ENCODE measurements at regions not wholly inside any gene's neighbourhood (a gene's known extent, or its start where the extent isn't known, plus 50 kb on each side); places are given as distances from the start of the nearest gene placed in this dataset.
"Not testable (repeated sequence)": the region's sequence is repeated elsewhere in the genome, so short reads cannot be mapped to it uniquely, and the experiment has no call there.

DNA sequence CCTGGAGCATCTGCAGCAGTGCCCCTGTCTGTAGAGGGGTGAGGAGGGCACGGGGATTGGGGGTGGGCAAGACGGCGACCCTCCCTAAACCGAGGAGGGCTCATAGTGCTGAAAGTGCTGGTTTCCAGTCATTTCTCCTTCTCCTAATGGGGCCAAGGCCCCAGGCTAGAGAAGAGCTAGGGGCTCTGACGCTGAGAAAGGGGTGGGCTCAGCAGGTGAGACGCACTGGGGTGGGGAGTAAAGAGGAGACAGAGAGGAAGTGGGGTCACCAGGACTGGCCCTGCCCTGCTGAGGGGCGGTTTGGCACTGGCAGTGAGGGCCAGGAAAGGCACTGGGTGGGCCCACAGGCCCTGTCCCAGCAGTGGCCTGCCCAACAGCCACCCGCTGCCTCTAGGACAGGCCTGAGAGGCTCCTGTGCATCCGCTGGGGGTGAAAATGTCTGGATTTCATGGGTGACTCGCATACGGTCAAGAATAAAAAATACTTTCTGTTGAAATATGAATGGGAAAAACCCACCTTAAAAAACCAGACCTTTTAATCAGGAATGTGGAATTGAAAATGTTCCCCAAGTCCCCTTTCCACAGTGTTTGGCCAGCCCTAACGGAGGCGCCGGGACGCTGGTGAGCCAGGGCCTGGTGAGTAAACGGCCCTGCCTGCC lies 122.4 kb upstream of the SMURF2 start:
- no peak for DNase-seq (ENCODE audit: low read depth)

DNA sequence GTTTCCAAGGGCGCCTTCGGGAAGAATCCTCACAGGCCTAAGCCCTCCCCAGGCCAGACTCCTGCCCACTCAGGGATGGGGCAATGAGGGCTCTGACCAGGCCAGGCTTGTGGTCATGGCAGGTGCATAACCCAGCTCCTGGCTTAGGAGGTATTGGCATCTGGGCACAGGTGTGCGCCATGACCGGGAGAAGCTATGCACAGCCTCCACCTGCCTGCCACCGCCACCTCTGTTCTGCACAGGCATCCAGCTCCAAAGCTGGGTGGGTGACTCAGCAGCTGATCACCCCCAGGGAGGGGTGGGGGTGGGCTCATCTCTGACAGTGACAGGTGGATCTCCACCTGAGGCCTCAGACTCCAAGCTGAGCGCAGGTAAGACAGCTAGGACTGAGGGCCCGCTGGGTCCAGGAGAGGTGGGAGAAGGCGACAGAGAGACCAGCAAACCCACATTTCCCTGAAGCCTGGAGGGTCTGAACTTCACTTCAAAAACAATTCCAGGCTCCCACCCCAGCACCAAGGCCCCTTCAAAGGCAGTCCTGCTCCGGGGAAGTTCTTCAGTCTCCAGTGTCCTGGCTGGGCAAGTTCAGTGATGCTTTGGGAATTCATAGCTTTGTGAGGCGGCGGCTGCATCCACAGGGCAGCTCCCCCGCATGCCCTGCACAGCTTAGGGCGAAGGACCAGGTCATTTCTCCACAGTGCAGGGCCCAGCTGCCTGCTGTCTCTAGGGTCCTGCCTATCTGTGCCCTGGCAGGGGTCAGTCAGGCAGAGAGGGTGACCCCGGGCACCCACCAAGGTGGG lies 121.6 kb upstream of the SMURF2 start:
- no peak for DNase-seq (ENCODE audit: low read depth)

DNA sequence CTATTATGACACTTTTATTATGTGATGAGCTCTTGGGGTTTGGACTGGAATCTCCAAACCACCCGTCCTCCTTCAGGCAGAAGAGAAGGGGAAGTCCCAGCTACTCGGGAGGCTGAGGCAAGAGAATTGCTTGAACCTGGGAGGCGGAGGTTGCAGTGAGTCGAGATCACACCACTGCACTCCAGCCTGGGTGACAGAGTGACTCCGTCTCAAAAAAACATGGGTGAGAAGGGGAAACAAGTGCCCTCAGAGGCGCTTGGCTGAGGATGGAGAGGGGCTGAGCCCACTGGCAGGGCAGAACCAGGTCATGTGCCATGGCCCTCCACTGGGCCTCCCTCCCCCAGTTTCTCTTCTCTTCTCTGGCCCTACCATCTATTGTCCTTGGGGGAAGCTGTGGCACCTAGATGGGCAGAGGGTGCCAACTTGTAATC lies 120.9 kb upstream of the SMURF2 start:
- no peak for DNase-seq (ENCODE audit: low read depth)

DNA sequence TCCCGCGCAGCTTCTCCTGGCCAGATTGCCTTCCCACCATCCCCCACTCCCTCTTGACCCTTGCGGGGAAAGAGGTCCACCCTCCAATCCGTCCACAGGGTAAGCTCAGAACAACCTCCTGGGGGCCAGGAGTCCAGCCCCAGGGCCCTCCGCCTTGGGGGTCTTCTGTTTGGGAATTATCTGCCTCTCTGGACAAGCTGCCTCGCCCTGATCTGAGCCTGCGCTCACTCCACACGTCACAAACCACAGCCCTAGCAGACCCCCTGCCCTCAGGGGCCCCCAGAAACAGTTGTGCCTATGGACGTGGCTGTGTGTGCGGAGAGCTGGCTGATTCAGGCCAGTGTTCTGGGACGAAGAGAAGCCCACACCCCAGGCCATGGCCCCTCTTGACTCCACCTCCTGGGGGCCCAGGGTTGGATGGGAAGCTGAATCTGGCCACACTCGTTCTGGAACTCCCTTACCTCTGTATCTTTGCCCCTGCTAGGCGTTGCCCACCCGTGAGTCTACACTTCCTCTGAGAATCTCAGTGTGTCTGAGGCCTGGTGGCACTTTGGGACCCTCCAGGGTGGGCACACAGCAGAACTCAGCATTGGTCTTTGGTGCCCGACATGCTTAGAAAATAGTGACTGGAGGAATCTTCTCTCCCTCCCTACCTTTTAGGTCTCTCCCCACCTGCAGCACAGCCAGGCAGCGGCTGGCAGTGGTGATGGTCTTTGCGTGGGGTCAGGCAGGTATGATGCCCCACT lies 119.9 kb upstream of the SMURF2 start:
- no peak for DNase-seq (ENCODE audit: low read depth)

DNA sequence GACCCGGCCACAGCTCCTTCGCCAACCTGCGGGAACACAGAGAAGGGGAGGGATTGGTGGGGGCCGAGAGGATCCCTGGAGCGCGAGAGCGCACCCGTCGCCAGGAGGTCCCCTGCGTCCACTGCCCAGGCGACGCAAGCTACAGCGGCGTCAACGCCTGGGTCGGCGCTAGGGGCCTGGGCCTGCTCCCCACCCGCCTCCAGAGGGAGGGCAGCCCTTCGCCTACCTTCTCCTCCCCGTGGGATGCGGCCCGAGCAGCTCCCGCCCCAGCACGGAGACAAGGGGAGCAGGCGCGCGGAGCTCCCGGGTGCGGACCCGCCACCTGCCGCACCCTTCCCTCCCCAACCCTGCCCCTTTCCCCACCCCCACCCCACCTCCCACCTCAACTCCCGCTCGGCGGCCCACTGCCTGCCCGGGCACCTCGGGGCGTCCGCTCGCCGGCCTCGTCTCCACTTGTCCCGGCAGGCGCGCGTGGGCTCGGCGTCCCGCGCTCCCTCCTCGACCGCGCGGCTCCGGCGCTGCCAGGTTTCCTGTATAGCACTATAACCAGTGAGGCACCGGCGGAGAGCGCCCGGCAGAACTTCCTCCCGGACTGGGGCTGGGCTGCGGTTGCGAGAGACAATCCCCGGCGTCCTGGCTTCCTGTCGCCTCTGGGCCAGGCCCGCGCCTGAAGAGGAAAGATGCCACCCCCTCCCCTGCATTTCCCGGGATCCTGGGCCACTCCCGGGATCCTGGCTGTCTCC lies 119.1 kb upstream of the SMURF2 start:
- no peak for DNase-seq (ENCODE audit: low read depth)

DNA sequence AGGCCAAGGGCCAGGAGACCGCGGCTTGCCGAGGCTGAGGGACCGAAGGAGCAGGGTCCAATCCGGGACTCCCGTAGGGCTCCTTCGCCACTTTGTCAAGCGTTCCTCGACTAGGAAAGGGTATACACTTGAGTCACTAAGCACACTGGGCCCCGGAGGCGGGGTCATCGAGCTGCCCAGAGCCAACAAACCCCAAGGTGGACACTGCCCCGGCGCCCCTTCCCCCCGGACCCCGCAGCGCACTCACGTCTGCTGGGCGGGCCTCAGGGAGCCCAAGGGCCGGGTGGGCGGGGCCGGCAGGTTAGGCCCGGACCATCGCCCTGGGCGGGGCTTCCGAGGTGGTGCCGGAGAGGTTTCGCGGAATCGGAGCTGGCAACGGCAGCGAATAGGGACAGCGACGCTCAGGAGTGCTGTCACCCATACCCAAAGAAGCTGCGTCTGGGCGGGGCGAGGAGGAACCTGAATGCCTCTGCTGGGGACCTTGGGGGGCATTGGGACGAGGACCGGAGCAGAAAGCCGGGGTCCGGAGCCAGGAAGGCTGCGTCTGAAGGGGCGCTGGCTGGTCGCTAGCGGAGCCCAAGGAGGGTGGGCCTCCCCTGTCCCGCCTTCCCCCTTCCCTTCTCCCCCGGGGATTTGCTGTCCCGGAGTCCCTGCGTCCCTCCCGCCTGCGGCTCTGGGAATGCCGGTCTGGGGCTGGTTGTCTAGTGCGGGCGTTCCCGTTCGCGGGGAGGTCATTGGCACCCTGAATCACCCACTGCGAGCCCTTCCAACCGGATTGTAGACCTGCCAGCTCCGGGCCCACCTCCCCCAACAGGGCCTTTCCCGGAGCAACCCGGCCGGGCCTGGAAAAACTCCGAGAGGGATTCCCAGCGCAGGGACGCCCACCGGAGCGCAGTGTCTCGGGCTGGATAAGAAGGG lies 118.2 kb upstream of the SMURF2 start:
- no peak for DNase-seq (ENCODE audit: low read depth)

DNA sequence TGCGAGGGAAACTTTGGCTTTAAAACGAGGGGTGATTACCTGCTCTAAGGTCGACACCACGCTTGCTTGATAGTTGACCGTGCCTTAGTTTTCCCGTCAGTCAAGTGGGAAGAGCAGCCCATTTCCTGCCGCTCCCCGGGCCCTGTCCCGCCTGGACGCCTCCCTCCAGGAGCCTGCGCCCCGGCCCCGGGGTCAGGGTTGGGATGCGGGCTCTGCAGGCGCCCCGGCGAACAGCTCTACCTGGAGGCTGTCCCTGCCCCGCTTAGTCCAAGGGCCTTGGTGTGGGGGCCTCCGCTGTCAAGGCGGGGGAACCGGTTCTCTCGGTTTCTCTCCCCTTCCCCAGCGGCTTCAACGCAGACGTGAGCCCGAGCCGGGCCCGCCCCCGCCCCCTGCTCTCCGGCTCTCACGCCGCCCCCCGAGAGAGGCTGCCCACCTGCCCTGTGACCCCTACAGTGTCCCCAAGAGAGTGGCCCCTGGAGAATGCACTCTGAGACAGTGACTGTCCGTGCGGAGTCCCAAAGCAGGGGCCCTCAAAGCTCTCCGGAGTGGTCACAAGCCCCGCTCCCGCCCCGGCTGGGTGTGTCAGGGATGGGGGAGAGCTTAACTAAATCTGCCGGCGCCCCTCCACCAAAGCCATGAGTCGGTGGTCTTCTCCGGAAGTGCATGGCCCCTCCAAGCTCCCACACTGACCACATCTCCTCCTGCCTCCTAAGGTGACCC lies 117.4 kb upstream of the SMURF2 start:
- no peak for DNase-seq (ENCODE audit: low read depth)

DNA sequence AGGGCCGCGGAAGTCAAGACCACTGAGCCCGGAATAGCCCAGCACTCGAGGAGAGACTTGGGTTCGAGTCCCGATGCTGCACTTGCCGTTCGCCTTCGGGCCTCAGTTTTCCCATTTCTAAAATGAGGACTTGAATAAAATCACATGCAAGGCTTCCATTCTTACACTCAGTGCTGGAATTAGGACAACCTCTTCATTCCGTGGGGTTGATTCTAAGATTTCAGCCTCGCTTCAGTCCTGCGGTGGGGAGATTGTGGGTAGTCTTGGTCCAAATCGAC lies 116.9 kb upstream of the SMURF2 start:
- not testable (repeated sequence) for DNase-seq (ENCODE audit: low read depth)

DNA sequence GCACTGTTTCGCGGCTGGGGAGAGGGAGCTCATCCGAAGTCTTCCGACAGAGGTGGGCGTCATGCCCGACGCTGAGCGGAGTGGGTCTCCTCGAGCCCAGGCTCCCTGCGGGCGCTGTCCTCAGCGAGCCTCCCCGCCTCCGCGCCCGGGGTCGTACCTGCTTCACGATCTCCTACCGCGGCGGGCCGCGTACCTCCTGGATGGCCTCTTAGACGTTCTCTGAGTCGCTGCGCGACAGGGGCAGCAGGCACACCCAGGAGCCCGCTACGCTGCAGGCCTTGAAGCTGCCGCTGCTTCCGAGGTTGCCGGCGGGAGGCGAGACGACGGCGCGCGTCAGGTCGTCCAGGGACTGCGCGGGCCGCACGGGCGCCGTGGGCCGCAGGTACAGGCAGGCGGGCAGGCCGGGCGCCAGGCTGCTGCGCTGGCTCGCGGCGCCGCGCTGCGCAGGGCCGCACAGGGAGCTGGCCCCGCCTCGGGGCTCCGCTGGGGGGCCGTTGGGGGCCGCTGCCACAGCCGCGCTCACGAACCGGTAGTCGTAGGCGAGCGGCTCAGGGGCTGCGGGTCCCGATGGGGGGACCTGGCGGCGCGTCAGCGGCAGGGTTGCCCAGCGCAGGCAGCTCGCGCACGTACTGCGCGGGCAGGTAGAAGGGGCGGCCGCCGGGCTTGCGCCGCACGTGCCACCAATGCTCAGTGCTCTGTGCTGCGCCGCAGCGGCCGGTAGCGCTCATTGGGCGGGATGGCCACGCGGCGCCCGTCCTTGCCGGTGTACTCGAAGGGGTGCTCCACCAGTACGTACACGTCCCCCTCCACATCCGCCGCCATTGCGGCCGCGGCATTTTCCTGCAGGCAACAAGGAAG lies 116.4 kb upstream of the SMURF2 start:
- DNase-seq (ENCODE audit: low read depth) = no peak

DNA sequence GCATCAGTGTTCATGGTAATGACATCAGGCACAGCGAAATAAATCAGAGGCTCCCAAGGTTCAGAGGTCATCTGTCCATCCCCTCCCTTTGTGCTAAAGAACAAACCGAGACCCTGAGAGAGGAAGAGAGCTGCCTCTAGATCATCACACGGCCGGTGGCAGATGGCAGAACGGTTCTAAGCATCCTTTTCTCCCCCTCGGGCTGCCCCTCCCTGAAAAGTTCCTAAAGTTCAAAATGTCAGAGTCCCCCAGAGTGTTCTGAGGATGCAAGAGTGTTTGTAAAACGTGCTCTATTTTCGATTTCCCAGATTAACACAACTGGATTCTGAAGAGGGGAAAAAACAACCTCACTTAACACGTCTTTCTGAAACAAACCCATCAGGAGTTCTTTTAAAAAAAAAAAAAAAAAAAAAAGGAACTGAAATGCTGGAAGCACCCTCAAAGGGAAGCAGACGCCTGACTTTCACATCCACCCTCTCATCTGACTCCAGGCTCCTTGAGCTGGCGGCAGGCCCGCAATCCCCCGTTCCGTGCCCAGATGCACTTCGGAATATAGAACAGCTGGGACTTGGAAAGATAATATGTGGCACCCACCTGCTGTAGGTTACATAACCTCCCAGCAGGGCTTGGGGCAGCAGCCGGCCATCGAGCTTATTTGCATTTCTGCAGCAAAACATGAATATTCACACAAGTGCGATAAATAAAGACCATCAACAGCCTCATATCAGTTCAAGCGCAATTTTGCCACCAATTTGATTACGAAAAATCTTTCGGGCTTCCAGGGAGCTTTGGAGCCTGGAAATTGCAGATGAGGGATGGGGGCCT lies 115.5 kb upstream of the SMURF2 start:
- DNase-seq (ENCODE audit: low read depth) = no peak

DNA sequence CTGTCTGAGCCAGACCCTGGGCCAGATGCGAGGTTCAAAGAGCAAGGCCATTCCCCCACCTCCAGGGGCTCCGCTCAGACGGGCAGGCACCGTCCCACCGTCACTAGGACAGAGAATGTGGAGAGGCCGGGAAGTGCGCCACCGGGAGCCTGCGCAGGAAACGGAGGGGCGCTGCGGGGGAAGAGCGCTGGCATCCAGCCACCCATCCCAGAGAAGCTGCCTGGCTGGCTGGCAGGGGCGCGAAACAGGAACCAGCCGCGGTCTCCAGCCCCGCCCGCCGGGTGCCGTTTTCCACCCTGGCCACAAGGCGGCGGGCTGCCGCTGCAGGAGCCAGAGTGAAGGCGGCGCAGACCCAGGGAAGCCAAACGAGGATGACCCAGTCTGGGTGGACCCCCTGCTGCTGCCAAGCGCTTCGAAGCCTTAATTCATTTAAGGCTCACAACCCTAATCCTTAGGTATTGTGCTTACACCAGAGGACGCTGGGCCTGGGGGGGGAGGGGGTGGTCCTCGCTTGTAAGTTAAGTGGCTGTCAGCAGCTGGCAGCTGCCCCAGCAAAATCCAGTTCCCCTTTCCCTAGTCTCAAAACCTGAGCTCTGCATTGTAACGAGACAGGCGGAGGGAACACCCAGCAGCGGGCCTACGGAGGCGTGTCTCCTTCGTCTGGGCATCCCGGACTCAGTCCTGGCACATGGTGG lies 114.8 kb upstream of the SMURF2 start:
- peak; percentile 35 for DNase-seq (ENCODE audit: low read depth)

DNA sequence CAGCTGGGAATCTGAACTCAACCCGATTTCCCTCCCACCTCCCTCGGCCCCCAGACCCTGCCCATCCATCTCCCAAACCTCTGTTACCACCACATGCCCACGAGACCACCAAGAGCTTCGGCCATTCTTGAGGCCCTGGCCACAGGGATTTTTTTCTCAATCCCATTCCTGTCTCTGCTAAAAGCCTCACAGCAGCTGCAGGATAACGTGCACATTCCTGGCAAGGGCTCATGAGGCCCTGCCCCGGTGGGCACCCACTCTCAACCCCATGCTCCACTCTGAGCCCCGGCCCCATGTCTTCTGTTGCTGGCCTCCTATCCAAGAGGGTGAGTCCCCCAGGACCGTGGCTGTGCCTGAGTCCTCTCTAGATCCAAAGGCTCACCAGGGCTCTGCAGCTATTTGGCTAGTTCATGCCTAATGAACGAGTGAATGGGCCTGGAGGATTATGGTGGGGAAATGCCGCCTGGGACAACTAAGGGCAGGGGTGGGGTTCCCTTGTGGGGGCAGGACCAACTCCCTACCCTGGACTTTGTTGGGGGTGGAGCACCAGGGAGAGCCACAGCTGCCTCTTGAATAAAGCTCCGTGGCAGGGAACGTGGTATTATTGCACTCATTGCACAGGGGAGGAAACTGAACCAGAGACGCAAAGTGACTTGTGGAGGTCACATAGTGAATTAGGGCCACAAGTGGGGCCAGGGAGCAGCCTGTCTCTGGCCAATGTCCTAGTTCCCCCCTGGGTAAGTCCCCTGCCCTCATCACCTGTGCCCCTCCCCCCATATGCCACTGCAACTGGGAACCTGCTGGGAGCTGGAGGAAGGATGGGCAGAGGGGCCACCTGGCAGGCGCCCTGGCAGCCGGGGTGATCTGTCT lies 113.8 kb upstream of the SMURF2 start:
- DNase-seq (ENCODE audit: low read depth) = no peak

DNA sequence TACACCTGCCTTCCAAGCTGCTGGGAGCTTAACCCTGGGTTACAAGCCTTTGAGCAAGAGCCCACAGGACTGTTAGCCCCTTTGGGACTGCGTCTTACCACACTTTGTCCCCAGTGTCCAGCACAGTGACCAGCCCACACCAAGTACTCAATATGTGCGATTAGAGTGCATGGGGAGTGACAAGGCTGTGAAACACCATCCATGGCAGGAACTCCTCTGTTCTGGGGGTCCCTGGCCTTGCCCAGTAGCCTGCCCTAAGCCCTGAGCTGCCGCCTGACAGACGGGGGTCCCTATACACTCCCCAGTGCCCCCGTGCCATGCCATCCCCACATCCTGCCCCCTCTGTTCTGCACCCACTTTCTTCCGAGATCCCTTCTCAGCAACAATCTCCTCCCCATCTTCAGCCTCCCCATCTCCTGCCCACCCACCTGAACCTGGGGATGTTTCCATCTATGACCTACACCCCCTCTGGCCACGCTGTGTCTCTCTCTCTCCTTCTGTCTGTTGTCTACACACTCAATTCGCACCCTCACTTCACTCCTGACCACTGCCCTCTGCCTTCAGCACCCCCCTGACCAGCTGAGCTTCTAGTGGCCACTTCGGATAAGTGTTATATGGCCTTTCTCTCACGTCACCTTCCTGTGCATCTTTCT lies 112.9 kb upstream of the SMURF2 start:
- DNase-seq (ENCODE audit: low read depth) = no peak

DNA sequence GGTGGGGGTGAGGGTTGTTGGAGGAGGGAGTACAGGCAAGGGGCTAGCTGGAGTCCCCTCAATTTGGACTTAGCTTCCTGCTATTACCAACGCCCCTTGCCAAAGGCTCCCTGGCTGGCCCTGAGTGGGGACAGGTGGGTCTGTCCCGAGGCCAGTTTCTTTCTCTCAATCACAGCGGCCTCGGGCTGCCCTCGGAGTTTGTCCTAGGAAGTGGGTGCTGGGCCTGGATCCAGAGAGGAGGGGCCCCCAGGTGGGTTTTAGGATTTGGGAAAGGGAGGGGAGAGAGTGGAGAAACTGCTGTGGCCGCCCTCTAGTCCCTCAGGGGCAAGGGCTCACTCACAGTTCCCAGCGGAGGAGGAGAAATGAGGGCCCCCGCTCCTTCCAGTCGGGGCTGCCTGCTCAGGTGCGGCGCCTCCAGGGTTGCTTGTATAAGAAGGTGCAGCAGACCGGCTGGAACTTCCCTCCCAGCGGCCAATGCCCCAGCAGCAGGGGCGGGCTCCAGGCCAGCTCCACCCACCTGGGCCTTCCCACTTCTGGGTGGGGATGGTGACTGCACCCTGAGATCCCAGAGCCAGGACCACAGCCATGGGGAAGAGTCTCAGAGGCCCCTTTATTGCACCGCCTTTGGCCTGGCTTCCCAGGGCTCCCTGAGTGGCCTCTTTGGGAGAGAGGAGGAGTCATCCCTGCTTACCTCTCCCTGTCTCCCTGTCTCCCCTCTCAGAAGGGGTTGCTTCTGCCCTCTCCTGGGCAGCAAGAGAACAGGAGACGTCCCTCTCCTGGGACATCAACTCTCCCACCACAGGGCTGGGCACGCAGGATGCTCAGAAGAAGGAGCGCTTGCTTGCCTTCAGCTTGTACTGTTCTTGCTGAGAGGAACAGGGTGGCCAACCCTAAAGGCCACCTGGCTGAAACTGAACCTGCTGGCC lies 112.0 kb upstream of the SMURF2 start:
- DNase-seq (ENCODE audit: low read depth) = peak; percentile 16

DNA sequence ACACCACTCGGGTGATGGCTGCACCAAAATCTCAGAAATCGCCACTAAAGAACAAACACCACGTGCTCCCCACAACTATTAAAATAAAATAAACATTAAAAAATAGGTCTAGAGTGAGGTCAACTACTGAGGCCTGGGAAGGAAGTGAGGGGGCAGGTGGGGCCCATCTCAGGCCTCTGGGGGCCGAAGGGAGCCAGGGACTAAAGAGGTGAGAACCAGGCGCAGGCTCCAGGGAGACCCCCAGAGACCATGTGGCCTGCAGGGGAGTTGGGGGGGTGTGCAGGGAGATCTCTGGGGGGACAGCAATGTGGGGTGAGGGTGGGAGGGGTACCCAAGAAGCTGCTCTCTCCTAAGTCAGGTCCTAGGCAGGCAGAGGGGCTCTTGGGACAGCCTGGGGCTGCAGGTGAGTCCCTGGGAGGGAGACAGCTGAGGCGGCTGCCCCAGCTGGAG lies 111.3 kb upstream of the SMURF2 start:
- no peak for DNase-seq (ENCODE audit: low read depth)
